T-helper 2 cell treated with Interferon-gamma antibody and Interleukin-4, amounts not matched to agents 100 ng/mL and 5 ng/mL, for 36 hours (primary cell): ENCODE measurements at regions not wholly inside any gene's neighbourhood (a gene's known extent, or its start where the extent isn't known, plus 50 kb on each side); places are given as distances from the start of the nearest gene placed in this dataset.

Experiments used
- intact Hi-C: fragments of 100-400 bp; cut with micrococcal nuclease; formaldehyde crosslinking; loops from one replicate; pipeline ENCODE4 v1.15.1; 2023

DNA sequence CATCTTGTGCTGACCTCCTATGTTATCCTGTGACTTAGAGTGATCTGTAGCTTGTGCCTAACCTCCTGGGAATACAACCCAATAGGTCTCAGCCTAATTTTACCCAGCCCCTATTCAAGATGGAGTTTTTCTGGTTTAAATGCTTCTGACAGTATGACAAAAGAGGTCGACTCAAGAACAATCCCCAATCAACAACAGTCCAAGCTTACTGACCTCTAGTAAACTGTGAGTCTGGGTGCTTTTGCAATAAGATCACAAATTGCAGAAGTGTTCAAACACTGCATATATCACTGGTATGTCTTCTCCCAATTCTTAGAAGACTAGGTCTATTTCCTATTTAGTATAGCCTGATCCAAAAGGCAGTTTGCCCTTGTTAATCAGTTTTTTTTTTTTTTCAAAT lies 323.5 kb upstream of the PTGER4 start:
- intact Hi-C loops, result no loop called here

DNA sequence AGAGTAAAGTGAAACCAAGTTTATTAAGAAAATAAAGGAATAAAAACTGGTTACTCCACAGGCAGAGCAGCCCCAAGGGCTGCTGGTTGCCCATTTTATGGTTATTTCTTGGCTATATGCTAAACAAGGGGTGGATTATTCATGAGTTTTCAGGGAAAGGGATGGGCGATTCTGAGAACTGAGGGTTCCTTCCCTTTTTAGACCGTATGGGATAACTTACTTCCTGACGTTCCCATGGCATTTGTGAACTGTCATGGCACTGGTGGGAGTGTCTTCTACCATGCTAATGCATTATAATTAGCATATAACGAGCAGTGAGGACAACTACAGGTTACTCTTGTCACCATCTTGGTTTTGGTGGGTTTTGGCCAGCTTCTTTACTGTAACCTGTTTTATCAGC lies 323.9 kb upstream of the PTGER4 start:
- intact Hi-C loops, result no loop called here

DNA sequence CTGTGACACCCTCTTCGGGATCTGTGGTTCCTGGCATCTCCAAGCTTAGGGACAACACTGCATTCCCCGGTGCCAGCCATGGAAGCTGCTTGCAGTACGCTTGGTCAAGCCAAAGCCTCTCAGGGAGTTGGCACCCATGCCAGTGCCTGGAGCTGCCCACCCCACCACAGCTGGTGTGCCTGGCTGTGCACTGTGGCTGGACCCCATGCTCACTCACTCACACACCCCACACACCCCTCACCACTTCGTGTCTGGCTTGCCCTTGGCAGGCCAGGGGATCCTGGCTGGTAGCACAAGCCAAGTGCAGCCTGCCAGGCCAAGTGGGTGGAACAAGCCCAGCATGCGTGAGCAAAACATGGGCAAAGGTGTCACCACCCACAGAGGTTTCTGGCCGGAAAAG lies 324.5 kb upstream of the PTGER4 start:
- intact Hi-C loops, result no loop called here

DNA sequence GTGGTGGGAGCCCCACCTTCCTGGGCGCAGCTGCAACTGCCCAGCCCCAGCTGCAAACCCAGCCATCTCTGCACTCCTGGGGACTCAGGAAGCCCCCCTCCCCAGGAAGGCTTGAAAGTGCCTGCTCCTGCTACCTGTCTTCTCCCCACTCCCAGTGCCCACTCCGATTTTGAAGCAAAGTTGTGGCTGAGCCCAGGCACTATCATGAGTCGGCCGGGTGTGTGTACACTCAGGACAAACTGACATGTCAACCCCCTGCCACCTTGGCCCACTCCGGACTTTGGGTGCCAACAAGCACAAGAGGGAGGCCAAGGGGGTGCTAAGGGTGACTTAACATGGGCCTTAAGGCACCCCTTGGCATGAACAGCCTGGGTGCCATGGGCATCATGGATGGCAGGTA lies 325.5 kb upstream of the PTGER4 start:
- intact Hi-C loops, result no loop called here

DNA sequence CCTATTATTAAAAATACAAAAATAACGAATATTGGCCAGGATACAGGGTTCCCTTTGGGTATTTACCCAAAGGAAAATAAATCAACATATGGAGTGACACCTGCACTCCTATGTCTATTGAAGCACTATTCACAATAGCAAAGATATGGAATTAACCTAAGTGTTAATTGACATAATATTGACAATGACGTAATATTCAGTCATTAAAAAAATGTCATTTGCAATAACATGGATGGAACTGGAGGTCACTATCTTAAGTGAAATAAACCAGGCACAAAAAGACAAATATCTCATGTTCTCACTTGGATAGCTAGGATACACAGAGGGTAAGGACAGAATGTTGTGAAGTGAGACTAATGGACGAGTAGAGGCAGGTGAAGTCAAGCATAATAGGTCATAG lies 326.3 kb upstream of the PTGER4 start:
- intact Hi-C loops, result no loop called here

DNA sequence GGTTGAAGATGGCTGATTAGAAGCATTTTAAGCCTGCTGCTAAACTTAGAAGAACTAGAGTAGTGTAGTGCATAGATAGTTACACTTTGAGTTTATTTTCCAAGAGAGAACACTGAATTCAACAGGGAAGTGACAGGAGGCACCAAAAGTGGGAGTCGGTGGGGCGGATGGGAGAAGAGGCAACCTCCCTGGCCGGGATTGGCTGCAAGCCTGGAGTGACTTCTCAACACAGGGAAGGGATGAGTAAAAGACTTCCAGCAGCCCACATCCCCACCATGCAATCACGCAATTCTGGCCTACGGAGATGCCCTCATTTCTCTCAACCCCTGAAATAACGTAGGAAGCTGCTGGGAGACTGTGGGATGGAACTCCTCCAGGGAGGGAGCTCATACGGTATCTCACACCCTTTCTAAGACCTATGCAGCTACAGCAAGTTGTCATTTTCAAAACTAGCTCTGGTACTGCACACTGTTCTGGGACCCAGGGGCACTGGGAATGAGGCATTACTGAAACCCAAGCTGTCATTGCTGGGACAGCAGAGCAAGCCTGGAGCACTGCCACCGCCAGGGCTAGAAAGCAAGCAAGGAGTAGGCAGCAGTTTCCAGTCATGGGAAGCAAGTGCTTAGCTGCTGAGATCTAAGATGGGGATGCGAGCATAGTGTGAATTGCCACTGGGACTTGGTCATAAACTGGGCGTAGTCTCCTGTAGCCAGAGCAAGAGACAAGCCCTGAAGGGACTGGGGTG lies 331.6 kb upstream of the PTGER4 start:
- intact Hi-C loops, result no loop called here

DNA sequence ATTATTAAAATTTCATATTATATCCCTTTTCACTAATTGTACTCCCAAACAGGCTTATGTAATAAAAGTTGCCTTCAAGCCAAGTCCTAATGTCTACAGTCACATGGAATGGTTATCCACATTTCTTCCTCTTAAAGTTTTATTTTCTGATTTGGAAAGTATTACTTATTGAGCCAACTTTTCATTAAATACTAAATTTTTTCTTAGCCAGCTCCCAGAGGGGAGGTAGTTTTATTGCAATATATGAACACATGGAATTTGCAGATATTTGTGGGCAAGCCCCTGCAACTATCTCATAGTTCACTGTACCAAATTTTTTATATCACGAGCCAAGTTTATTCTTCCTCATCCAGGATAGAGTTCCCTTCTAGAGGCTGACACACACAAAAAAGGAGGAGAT lies 332.8 kb upstream of the PTGER4 start:
- intact Hi-C loops, result no loop called here

DNA sequence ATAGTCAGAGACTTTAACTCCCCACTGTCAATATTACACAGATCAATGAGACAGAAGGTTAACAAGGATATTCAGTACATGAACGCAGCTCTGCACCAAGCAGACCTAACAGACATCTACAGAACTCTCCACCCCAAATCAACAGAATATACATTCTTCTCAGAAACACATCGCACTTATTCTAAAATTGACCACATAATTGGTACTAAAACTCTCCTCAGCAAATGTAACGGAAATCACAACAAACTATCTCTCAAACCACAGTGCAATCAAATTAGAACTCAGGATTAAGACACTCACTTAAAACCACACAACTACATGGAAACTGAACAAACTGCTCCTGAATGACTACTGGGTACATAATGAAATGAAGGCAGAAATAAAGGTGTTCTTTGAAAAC lies 341.3 kb upstream of the PTGER4 start:
- intact Hi-C loops, result loop anchor here (5.0 kb wide), 1 partner anchor 69 kb away; no protein-coding TSS in a partner anchor

DNA sequence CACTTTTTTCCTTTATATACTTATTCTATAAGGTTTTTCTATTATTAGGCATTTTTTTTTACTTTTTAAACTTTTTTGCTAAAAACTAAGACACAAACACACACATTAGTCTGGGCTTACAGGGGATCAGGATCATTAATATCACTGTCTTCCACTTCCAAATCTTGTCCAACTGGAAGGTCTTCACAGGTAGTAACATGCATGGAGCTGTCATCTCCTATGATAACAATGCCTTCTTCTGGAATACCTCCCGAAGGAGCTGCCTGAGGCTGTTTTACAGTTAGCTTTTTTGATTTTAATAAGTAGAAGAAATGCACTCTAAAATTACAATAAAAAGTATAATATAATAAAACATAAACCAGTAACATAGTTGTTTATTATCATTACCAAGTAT lies 345.5 kb upstream of the PTGER4 start:
- intact Hi-C loops, result loop anchor here (5.0 kb wide), 1 partner anchor 353 kb away; no protein-coding TSS in a partner anchor

DNA sequence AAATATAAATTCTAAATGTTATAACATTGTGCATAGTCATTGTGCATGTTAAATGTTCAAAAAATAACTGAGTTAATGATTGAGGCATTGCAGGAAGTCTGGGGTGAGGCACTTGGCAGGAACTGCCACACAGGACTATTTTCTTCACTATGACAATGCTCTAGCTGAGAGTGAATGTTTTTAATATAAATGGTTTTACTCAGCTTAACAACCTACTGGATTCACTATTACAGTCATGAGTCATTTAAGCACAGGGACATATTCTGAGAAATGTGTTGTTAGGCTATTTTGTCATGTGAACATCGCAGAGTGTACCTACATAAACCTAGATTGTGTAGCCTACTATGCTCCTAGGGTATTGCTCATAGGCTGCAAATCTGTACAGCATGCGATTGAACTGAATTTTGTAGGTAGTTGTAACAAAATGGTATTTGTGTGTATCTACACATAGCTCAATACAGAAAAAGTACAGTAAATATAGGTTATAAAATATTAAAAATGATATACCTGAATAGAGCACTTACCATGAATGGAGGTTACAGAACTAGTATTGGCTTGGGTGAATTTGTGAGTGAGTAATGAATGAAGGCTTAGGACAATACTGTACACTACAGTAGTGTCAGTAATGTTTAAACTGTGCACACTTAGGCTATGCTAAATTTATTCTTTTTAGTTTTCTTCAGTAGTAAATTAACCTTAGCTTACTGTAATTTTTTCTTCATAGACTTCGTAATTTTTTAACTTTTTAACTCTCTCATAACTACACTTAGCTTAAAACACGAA lies 346.1 kb upstream of the PTGER4 start:
- intact Hi-C loops, result loop anchor here (2.0 to 5.0 kb wide), 3 partner anchors 51 to 354 kb away; no protein-coding TSS in a partner anchor

DNA sequence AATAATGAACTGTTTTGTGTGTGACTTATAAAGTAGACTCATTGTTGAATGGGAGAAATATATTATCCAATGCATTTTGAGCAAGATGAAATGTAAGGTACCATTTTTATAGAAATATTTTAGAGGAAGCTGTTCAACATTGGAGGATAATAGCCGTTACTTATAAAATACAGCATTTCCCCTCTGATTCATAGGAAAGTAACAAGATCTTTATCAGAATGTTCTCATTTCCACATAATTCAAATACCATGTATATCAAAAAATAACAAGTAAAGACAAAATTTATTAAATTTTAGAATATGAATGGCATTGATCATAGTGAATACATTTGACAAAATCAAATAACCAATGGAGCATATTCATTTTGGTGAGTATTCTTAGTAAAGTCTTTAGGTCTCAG lies 346.7 kb upstream of the PTGER4 start:
- intact Hi-C loops, result loop anchor here (2.0 to 5.0 kb wide), 3 partner anchors 52 to 354 kb away; no protein-coding TSS in a partner anchor

DNA sequence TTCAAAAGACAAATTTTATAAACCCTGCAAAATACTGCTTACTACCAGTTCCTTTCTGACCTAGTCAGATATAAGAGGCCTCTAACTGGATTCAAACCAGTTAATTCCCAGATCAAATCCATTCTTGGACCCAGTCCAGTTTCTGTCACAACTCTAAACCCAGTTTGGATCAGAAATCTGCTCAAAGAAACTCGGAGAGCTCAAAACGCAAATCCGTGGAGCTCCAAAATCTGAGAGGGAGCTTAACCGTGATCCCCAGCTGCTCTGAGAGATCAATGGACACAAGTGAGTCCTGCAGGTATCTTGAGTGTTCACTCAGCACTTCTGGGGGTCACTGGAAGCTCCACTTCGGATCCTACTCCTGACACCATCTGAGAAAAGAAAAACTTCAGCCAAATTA lies 348.1 kb upstream of the PTGER4 start:
- intact Hi-C loops, result loop anchor here (2.0 to 5.0 kb wide), 3 partner anchors 53 to 356 kb away; no protein-coding TSS in a partner anchor

DNA sequence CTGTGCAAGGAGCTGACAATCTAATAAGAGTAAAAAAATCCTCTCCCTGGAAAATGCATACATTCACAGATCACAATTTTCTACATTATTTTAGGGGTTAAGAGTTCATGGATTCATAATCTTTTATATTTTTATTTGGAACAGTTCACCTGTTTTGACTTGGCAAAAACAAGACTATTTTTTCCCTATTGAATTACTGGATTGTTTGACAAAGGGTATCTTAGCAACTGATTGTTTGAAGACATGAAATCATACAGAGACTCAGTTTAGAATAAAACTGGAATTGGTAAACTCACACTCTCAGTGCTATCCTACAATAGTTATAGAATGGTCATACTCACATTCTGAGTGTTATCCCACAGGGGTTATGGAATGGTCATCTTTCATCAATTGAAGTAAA lies 358.2 kb upstream of the PTGER4 start:
- intact Hi-C loops, result no loop called here

DNA sequence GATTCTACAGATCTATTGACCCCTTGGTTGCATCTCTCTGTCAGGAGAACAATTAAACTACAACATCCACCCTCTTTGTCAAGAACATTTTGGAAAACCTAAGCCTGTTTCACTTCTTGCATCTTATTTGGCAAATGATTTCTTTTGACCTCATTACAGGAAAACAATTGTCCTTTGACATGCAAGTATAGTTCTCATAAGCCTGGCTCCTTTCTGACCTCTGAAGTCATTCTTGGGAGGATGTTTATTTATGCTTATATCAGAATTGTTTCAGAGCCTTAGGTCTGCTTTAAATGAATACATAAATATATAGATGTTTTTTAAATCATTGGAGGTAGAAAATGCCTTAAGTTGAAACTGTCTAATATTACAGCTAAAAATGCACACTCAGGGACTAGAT lies 361.3 kb upstream of the PTGER4 start:
- intact Hi-C loops, result no loop called here

DNA sequence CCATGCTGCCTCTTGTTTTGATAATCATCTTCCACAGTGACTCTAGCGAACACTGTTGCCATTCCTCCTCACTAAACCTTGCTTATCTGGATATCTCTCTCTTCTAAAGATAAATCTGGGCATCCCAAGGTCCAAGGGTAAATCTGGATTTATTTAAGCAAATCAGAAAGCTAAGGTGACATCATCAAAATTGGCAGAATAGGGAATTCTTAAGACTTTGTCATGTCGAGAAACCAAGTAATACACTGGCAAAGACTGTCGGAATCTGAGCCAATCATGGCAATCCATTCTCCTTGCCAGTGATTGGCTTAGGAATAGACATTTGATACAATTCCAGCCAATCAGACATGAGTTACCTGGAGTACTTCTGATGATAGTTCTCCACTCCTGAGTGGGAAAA lies 362.7 kb upstream of the PTGER4 start:
- intact Hi-C loops, result no loop called here

DNA sequence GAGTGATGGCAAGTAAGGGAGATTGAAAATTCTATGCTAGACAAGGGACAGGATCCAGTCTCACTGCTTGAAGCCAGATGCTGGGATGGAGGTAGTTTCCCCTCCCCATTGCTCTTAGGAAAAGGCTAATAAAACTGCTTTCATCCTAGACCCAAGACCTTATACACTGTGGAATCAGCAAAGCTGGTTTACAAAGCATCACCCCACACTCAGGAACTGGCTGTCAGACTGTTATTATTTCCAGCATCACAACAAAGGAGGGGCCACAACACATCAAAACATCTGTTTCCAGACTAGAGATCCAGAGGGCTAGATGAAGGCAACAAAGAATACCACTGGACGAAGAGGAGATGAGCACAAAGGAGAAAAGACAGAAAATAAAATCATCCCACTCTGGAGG lies 364.6 kb upstream of the PTGER4 start:
- intact Hi-C loops, result no loop called here

DNA sequence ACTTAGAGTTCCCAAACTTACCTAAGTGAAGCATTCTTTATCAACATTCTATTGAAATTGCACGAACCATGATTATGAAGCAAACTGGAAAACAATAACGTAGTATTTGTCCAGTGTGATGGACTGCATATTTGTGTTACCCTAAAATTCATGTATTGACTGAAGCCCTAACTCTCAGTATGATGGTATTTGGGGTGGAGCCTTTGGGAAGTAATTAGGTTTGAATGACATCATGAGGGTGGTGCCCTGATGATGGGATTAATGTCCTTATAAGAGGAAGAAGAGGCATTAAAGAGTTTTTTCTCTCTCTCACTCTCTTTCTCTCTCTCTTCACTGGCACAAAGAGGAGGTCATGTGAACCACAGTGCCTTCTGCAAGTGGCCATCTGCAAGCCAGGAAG lies 365.4 kb upstream of the PTGER4 start:
- intact Hi-C loops, result no loop called here

DNA sequence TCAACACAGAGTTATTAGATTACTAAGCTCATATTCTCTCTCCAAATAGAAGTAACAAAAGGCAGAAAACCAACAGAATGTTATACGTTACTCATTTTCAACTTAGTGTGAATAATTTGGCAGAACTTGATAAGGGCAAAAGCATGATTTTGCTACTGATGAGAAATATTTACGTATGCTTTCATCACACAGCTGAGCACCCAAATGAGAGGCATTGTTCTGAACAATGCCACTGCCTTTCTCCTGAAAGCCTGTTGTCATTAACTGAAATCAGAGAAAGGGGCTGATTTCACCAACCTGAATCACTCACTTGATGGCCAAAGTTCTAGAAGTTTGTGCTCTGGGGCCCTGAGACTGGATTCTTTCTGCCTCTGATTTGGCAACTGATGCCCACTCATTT lies 367.5 kb upstream of the PTGER4 start:
- intact Hi-C loops, result no loop called here

DNA sequence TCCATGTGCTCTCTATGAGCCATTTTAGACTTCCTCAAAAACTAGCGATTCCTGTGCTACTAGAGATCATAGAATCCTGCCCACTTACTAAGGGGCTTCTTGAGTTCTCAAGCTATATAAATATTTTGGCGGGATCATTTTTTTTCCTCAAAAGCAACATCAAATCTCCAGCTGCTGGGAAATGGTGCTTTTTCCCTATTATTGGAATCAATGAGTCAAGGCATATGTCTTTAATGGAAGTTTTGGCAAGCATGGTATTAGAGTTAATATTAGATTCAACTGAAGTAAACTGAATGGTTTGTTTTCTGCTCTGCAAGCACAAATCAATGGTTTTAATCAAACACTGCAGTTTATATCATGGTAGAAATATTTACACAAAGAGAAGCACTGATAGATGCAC lies 369.9 kb upstream of the PTGER4 start:
- intact Hi-C loops, result no loop called here

DNA sequence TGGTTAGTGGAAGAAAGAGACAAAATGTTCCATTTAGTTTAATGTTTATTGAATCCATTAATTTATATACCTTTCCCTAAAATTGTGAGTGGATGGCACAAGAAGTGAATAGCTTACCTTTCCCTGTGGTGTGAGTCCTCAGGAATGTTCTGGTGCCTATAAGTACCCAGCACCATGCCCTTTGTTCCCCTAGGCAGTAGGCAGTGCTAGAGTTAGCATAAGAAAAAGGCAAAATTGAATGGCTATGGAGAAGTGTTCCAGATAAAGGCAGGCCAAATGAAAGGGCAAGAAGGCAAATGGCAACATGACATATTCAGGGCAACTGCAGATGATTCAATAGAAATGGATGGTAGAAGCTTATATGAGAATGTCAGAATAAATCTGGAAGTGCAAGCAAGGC lies 370.8 kb upstream of the PTGER4 start:
- intact Hi-C loops, result loop anchor here (1.0 kb wide), 1 partner anchor 32 kb away; no protein-coding TSS in a partner anchor

DNA sequence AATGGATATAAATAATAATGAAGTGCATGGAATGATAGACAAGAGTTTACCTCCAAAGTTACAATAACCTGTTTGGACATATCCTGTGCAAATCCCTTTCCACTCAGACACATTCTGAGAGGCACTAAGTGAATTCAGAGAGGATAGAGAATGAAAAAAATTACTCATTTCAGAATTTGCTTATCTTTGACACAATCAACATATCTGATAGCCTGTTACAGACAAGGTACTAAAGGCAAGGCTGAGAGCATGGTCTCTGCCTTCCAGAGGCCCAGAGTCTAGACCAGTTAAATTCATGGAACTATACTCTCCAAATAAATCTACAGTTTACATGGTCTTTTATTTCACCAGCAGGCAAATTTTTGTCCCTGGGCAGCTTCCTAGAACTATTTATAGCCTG lies 371.8 kb upstream of the PTGER4 start:
- intact Hi-C loops, result loop anchor here (1.0 kb wide), 1 partner anchor 31 kb away; no protein-coding TSS in a partner anchor

DNA sequence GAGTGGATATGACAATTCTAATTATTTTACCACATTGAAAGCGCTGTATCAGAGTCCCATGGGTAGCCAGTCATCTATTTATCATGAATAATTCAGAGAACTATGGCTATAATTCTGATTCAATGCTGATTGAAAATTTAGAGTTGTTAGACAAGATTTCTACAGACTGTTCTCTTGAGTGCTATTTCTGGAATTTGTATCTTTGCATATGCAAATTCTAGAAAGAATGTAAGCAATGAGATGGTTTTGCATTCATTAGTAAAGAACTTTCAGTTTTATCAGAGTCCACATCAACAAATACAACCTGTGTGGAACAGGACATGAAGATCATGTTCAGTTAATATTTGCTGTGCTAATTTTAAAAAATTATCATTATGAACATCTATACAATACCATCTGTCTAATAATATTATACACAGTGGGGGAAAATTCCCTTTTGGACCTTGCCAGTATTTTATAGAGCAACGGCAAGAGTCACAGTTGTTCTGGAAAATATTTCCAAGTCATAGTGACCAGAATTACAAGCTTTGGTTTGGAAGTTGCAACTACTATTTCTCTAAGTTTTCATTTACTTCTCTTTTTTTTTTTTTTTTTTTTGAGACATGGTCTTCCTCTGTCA lies 372.7 kb upstream of the PTGER4 start:
- intact Hi-C loops, result no loop called here
